Activated CD4-positive, alpha-beta T cell treated with anti-CD3 and anti-CD28 coated beads, Interleukin-2, amount 10 ng/mL, durations not matched to agents 24 days and 14 days (primary cell): ENCODE measurements at regions not wholly inside any gene's neighbourhood (a gene's known extent, or its start where the extent isn't known, plus 50 kb on each side); places are given as distances from the start of the nearest gene placed in this dataset.

Experiments
- DNase-seq: peaks from one replicate; pipeline ENCODE4 v3.0.0; 2022
- H3K27ac Mint-ChIP-seq: one replicate; pipeline ENCODE4 v1.8.0; 2022; ENCODE audit warnings: mild to moderate bottlenecking, mixed read lengths
- H3K27me3 Mint-ChIP-seq: one replicate; pipeline ENCODE4 v1.8.0; 2022; ENCODE audit warnings: mixed read lengths
- H3K36me3 Mint-ChIP-seq: one replicate; pipeline ENCODE4 v1.8.0; 2022; ENCODE audit warnings: low read depth, mild to moderate bottlenecking, mixed read lengths
- H3K4me1 Mint-ChIP-seq: one replicate; pipeline ENCODE4 v1.8.0; 2021; ENCODE audit warnings: mixed read lengths
- H3K4me3 Mint-ChIP-seq: one replicate; pipeline ENCODE4 v1.8.0; 2022; ENCODE audit warnings: mild to moderate bottlenecking, moderate library complexity, mixed read lengths
- H3K9me3 Mint-ChIP-seq: one replicate; pipeline ENCODE4 v1.8.0; 2021; ENCODE audit warnings: mixed read lengths
- intact Hi-C: fragments of 100-400 bp; cut with micrococcal nuclease; formaldehyde crosslinking; loops from one replicate; pipeline ENCODE4 v1.15.1; 2023

- Mint-ChIP-seq H3K9me3 (no peaks in the 10 kb centered on the region), H3K4me3 (no peak overlapping the region), H3K27me3 (no peaks in the 10 kb centered on the region), H3K36me3 (no peaks in the 10 kb centered on the region), H3K27ac (no peak overlapping the region), H3K4me1 (no peaks in the 10 kb centered on the region)
- no peak for DNase-seq
- intact Hi-C loops: no loop called here
Observed at GRCh38 chr10:64080071-64080470, 558.9 kb downstream of the REEP3 start.

GRCh38 chr10:64081947-64082482 is 560.8 kb downstream of the REEP3 start:
- no peak for DNase-seq
- Mint-ChIP-seq H3K27ac (no peak overlapping the region), H3K36me3 (no peaks in the 10 kb centered on the region), H3K9me3 (no peaks in the 10 kb centered on the region), H3K4me1 (no peaks in the 10 kb centered on the region), H3K27me3 (no peaks in the 10 kb centered on the region), H3K4me3 (no peak overlapping the region)
- intact Hi-C loops: no loop called here

GRCh38 chr10:64086083-64086767 is 565.0 kb downstream of the REEP3 start:
- Mint-ChIP-seq H3K27me3 (no peaks in the 10 kb centered on the region), H3K27ac (no peak overlapping the region), H3K4me3 (no peak overlapping the region), H3K9me3 (no peaks in the 10 kb centered on the region), H3K36me3 (no peaks in the 10 kb centered on the region), H3K4me1 (no peaks in the 10 kb centered on the region)
- DNase-seq: no peak
- intact Hi-C loops: no loop called here

- Mint-ChIP-seq H3K4me3 (no peak overlapping the region), H3K9me3 (no peaks in the 10 kb centered on the region), H3K4me1 (no peaks in the 10 kb centered on the region), H3K27me3 (no peaks in the 10 kb centered on the region), H3K36me3 (no peaks in the 10 kb centered on the region), H3K27ac (no peak overlapping the region)
- intact Hi-C loops: no loop called here
- DNase-seq: no peak
Observed at GRCh38 chr10:64089648-64090047, 568.4 kb downstream of the REEP3 start.

GRCh38 chr10:64090865-64091264 is 569.7 kb downstream of the REEP3 start:
- H3K27ac Mint-ChIP-seq: no peak overlapping the region
- DNase-seq: no peak
- intact Hi-C loops: no loop called here
- no peaks in the 10 kb centered on the region for H3K36me3 Mint-ChIP-seq
- no peaks in the 10 kb centered on the region for H3K9me3 Mint-ChIP-seq
- H3K27me3 Mint-ChIP-seq: no peaks in the 10 kb centered on the region
- no peak overlapping the region for H3K4me3 Mint-ChIP-seq
- no peaks in the 10 kb centered on the region for H3K4me1 Mint-ChIP-seq

GRCh38 chr10:64091897-64092296 is 570.7 kb downstream of the REEP3 start:
- H3K36me3 Mint-ChIP-seq: no peaks in the 10 kb centered on the region
- H3K27me3 Mint-ChIP-seq: no peaks in the 10 kb centered on the region
- intact Hi-C loops: no loop called here
- no peak overlapping the region for H3K27ac Mint-ChIP-seq
- no peak for DNase-seq
- no peaks in the 10 kb centered on the region for H3K9me3 Mint-ChIP-seq
- no peaks in the 10 kb centered on the region for H3K4me1 Mint-ChIP-seq
- H3K4me3 Mint-ChIP-seq: no peak overlapping the region

- no peaks in the 10 kb centered on the region for H3K27me3 Mint-ChIP-seq
- no peak for DNase-seq
- H3K4me1 Mint-ChIP-seq: no peaks in the 10 kb centered on the region
- no peak overlapping the region for H3K4me3 Mint-ChIP-seq
- no peak overlapping the region for H3K27ac Mint-ChIP-seq
- H3K9me3 Mint-ChIP-seq: no peaks in the 10 kb centered on the region
- intact Hi-C loops: no loop called here
- no peaks in the 10 kb centered on the region for H3K36me3 Mint-ChIP-seq
Observed at GRCh38 chr10:64093304-64093703, 572.1 kb downstream of the REEP3 start.

GRCh38 chr10:64093946-64094535 is 572.8 kb downstream of the REEP3 start:
- no peak for DNase-seq
- H3K4me1 Mint-ChIP-seq: no peaks in the 10 kb centered on the region
- H3K36me3 Mint-ChIP-seq: no peaks in the 10 kb centered on the region
- intact Hi-C loops: no loop called here
- no peak overlapping the region for H3K4me3 Mint-ChIP-seq
- H3K27ac Mint-ChIP-seq: no peak overlapping the region
- H3K9me3 Mint-ChIP-seq: no peaks in the 10 kb centered on the region
- H3K27me3 Mint-ChIP-seq: no peaks in the 10 kb centered on the region

GRCh38 chr10:64096941-64097340 is 575.7 kb downstream of the REEP3 start:
- intact Hi-C loops: no loop called here
- H3K27ac Mint-ChIP-seq: no peak overlapping the region
- no peak overlapping the region for H3K4me3 Mint-ChIP-seq
- no peaks in the 10 kb centered on the region for H3K36me3 Mint-ChIP-seq
- no peaks in the 10 kb centered on the region for H3K27me3 Mint-ChIP-seq
- H3K4me1 Mint-ChIP-seq: no peaks in the 10 kb centered on the region
- no peak for DNase-seq
- H3K9me3 Mint-ChIP-seq: no peaks in the 10 kb centered on the region

- no peaks in the 10 kb centered on the region for H3K27me3 Mint-ChIP-seq
- no peak for DNase-seq
- H3K4me3 Mint-ChIP-seq: no peak overlapping the region
- no peaks in the 10 kb centered on the region for H3K36me3 Mint-ChIP-seq
- intact Hi-C loops: no loop called here
- H3K4me1 Mint-ChIP-seq: no peaks in the 10 kb centered on the region
- H3K9me3 Mint-ChIP-seq: no peaks in the 10 kb centered on the region
- no peak overlapping the region for H3K27ac Mint-ChIP-seq
Observed at GRCh38 chr10:64097391-64098122, 576.4 kb downstream of the REEP3 start.

GRCh38 chr10:64098994-64099393 is 577.8 kb downstream of the REEP3 start:
- intact Hi-C loops: no loop called here
- no peaks in the 10 kb centered on the region for H3K4me1 Mint-ChIP-seq
- no peak overlapping the region for H3K4me3 Mint-ChIP-seq
- no peaks in the 10 kb centered on the region for H3K9me3 Mint-ChIP-seq
- H3K27me3 Mint-ChIP-seq: no peaks in the 10 kb centered on the region
- H3K27ac Mint-ChIP-seq: no peak overlapping the region
- H3K36me3 Mint-ChIP-seq: no peaks in the 10 kb centered on the region
- no peak for DNase-seq

- no peak overlapping the region for H3K27ac Mint-ChIP-seq
- H3K4me1 Mint-ChIP-seq: no peaks in the 10 kb centered on the region
- no peaks in the 10 kb centered on the region for H3K27me3 Mint-ChIP-seq
- H3K36me3 Mint-ChIP-seq: no peaks in the 10 kb centered on the region
- H3K4me3 Mint-ChIP-seq: no peak overlapping the region
- DNase-seq: no peak
- H3K9me3 Mint-ChIP-seq: no peaks in the 10 kb centered on the region
- intact Hi-C loops: no loop called here
Observed at GRCh38 chr10:64101606-64102263, 580.5 kb downstream of the REEP3 start.

- H3K9me3 Mint-ChIP-seq: no peaks in the 10 kb centered on the region
- no peaks in the 10 kb centered on the region for H3K4me1 Mint-ChIP-seq
- H3K27ac Mint-ChIP-seq: no peak overlapping the region
- no peaks in the 10 kb centered on the region for H3K27me3 Mint-ChIP-seq
- no peaks in the 10 kb centered on the region for H3K36me3 Mint-ChIP-seq
- no peak overlapping the region for H3K4me3 Mint-ChIP-seq
- no peak for DNase-seq
- intact Hi-C loops: no loop called here
Observed at GRCh38 chr10:64102264-64102633, 581.0 kb downstream of the REEP3 start.

GRCh38 chr10:64102916-64103315 is 581.7 kb downstream of the REEP3 start:
- no peak overlapping the region for H3K27ac Mint-ChIP-seq
- H3K36me3 Mint-ChIP-seq: no peaks in the 10 kb centered on the region
- no peaks in the 10 kb centered on the region for H3K27me3 Mint-ChIP-seq

More at GRCh38 chr10:64102916-64103315, 581.7 kb downstream of the REEP3 start:
- no peaks in the 10 kb centered on the region for H3K4me1 Mint-ChIP-seq
- intact Hi-C loops: no loop called here
- H3K4me3 Mint-ChIP-seq: no peak overlapping the region
- no peaks in the 10 kb centered on the region for H3K9me3 Mint-ChIP-seq
- DNase-seq: no peak
